Memory B cell (primary cell): ENCODE measurements at regions not wholly inside any gene's neighbourhood (a gene's known extent, or its start where the extent isn't known, plus 50 kb on each side); places are given as distances from the start of the nearest gene placed in this dataset.
"Not testable (repeated sequence)": the region's sequence is repeated elsewhere in the genome, so short reads cannot be mapped to it uniquely, and the experiment has no call there.

Experiments
- ATAC-seq: fragments of 150-1000 bp; cut with Tn5 transposase; 2 replicates; pipeline ENCODE4 v1.10.0; 2021; ENCODE audit warnings: low read depth, mild to moderate bottlenecking, moderate library complexity
- DNase-seq, 2 donors: peaks; one replicate each; pipeline ENCODE4 v3.0.0; 2022; ENCODE audit warnings: low spot score in 2 of 2
- H3K27ac Mint-ChIP-seq: one replicate; pipeline ENCODE4 v1.8.0; 2022; ENCODE audit warnings: mild to moderate bottlenecking, moderate library complexity, mixed read lengths
- H3K27me3 Mint-ChIP-seq: one replicate; pipeline ENCODE4 v1.8.0; 2022; ENCODE audit warnings: mixed read lengths
- H3K36me3 Mint-ChIP-seq: one replicate; pipeline ENCODE4 v1.8.0; 2022; ENCODE audit warnings: mild to moderate bottlenecking, mixed read lengths
- H3K4me1 Mint-ChIP-seq: one replicate; pipeline ENCODE4 v1.8.0; 2022; ENCODE audit warnings: mixed read lengths
- H3K4me3 Mint-ChIP-seq: one replicate; pipeline ENCODE4 v1.8.0; 2022; ENCODE audit warnings: mild to moderate bottlenecking, moderate library complexity, mixed read lengths
- H3K9me3 Mint-ChIP-seq: one replicate; pipeline ENCODE4 v1.8.0; 2022; ENCODE audit warnings: mixed read lengths

DNA sequence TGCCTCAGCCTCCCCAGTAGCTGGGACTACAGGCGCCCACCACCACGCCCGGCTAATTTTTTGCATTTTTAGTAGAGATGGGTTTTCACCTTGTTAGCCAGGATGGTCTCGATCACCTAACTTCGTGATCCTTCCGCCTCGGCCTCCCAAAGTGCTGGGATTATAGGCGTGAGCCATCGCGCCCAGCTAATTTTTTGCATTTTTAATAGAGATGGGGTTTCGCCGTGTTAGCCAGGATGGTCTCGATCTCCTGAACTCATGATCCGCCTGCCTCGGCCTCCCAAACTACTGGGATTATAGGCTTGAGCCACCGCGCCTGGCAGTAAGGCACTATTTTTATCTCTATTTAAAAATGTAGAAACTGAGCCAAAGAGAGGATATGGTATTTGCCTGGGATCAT lies 1660.2 kb downstream of the SPATA31A7 start:
- not testable (repeated sequence) for H3K4me3 Mint-ChIP-seq, H3K36me3 Mint-ChIP-seq, H3K27me3 Mint-ChIP-seq, H3K9me3 Mint-ChIP-seq, H3K4me1 Mint-ChIP-seq, DNase-seq, H3K27ac Mint-ChIP-seq, ATAC-seq

GRCh38 chr9:62857280-62857679 lies 1667.4 kb downstream of the SPATA31A7 start:
- H3K27ac Mint-ChIP-seq, H3K4me3 Mint-ChIP-seq, H3K9me3 Mint-ChIP-seq, H3K36me3 Mint-ChIP-seq, DNase-seq, H3K27me3 Mint-ChIP-seq, H3K4me1 Mint-ChIP-seq, ATAC-seq: not testable (repeated sequence)

DNA sequence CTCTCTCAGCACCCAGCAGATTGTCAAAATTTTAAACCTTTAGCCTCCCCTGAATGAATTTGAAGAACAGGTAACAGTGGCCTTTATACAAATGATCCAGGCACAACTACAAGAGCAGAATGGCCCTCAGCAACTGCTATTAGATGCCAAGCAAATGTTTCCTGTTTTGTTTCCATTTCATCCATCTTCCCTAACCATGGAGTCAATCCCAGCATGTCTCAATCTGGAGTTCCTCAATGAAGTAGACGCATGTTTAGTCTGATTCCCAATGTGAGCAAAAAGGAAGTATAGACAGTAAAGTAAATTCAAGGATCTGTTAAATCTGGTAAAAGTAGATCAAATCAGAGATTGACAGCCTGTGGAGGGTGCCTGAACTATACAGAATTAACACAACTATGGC lies 1668.4 kb downstream of the SPATA31A7 start:
- H3K36me3 Mint-ChIP-seq, H3K27ac Mint-ChIP-seq, ATAC-seq, DNase-seq, H3K4me3 Mint-ChIP-seq, H3K4me1 Mint-ChIP-seq, H3K9me3 Mint-ChIP-seq: not testable (repeated sequence)
- peaks cover 15% of the 10 kb centered on the region for H3K27me3 Mint-ChIP-seq

- H3K9me3 Mint-ChIP-seq, H3K27ac Mint-ChIP-seq, H3K4me1 Mint-ChIP-seq, ATAC-seq, DNase-seq, H3K36me3 Mint-ChIP-seq, H3K4me3 Mint-ChIP-seq: not testable (repeated sequence)
- peaks cover 27% of the 10 kb centered on the region for H3K27me3 Mint-ChIP-seq
Measured at GRCh38 chr9:62860939-62861860, 1671.4 kb downstream of the SPATA31A7 start.

DNA sequence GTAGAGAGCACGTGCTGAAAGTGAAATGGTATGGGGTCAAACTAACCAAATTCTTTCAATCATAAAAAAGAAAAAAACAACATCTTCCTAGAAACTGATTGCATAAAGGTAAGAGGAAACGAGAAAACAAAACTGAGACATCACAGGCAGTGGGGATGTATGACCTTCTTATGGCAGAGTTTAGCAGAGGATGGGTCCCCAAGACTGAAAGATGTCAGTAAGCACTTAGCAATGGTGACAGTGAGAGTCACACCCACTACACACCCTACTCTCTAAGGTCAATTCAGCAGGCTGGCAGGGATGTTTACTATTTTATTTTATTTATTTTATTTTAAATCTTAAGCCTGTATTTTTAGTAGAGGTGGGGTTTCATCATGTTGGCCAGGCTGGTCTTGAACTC lies 1672.3 kb downstream of the SPATA31A7 start:
- H3K27ac Mint-ChIP-seq, DNase-seq, H3K4me1 Mint-ChIP-seq, ATAC-seq, H3K36me3 Mint-ChIP-seq, H3K4me3 Mint-ChIP-seq, H3K9me3 Mint-ChIP-seq: not testable (repeated sequence)
- H3K27me3 Mint-ChIP-seq, result peaks cover 30% of the 10 kb centered on the region

GRCh38 chr9:62863319-62863718 lies 1673.5 kb downstream of the SPATA31A7 start:
- peaks cover 30% of the 10 kb centered on the region for H3K27me3 Mint-ChIP-seq
- not testable (repeated sequence) for H3K36me3 Mint-ChIP-seq, ATAC-seq

DNA sequence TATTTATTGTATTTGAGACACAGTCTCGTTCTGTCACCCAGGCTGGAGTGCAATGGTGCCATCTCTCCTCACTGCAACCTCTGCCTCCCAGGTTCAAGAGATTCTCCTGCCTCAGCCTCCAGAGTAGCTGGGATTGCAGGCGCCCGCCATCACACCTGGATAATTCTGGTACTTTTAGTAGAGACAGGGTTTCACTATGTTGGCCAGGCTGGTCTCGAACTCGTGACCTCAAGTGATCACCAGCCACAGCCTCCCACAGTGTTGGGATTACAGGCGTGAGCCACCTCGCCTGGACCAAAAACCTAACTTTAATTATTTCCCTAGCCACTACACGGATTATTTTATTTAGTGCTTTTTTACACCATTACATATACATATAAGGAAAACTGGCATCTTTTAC lies 1674.0 kb downstream of the SPATA31A7 start:
- not testable (repeated sequence) for H3K4me1 Mint-ChIP-seq, H3K36me3 Mint-ChIP-seq, DNase-seq, H3K27ac Mint-ChIP-seq, H3K9me3 Mint-ChIP-seq, H3K4me3 Mint-ChIP-seq, ATAC-seq
- H3K27me3 Mint-ChIP-seq, result peaks cover 31% of the 10 kb centered on the region

More at GRCh38 chr9:62863319-62863718, 1673.5 kb downstream of the SPATA31A7 start:
- not testable (repeated sequence) for H3K9me3 Mint-ChIP-seq, H3K4me3 Mint-ChIP-seq, DNase-seq, H3K4me1 Mint-ChIP-seq, H3K27ac Mint-ChIP-seq

DNA sequence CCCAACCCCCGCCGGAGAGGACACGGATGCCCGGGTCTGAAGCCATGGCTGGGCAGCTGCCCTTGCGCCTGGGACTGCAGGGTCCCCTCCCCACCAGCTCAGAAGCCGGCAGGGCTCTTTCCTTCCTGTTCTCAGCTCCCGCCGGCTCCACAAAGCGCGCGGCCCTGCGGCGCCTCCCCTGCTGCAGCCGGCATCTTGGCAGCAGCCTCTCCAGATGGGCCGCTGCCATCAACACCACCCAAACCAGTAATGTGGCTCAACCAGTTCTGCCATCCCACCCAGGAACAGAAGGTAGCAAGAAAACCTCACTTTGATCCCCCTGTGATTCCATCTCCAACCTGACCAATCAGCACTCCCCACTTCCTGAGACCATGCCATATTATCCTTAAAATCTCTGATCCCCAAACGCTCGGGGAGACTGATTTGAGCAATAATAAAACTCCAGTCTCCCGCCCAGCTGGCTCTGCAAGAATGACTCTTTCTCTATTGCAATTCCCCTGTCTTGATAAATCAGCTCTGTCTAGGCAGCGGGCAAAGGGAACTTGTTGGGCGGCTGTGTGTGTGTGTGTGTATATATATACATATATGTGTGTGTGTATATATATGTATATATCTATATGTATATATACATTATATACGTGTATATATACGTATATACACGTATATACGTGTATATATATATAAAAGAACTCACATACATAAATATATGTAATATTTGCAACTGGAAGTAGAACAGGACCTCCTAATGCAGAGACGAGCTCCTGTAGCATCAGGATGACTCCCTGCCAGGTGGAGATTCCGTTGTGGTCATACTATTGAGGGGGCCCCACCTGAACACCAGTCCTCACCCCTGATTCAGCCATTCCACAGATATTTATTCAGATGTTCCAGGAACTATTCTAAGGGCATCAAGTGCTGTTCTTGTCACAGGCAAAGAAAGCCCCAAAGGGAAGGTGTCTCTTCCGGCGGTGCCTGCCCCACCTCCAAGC lies 1674.9 kb downstream of the SPATA31A7 start:
- Mint-ChIP-seq H3K27me3 (peaks cover 31% of the 10 kb centered on the region), H3K4me3 (peak overlapping the region; percentile 76)
- not testable (repeated sequence) for H3K9me3 Mint-ChIP-seq, H3K4me1 Mint-ChIP-seq, H3K36me3 Mint-ChIP-seq, H3K27ac Mint-ChIP-seq, DNase-seq
- ATAC-seq, result peak; percentile 62

DNA sequence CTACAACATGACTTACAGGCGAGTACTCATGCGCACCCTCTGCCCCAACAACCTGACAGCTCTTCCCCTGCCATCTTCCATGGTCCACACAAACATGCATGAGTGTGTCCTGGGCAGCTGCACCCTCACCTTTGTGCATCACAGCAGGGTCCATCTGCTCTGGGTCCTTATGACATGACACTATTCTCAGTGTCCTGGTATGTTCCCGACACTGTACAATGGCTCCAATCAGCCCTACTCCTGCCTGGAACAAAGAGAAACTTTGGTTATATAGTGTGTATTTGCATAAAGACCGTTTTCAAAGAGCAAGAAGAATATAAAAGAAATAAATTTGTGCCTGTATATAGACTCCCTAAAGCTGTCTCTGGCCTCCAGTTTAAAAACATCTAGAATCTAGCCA lies 1679.2 kb downstream of the SPATA31A7 start:
- H3K9me3 Mint-ChIP-seq, H3K27ac Mint-ChIP-seq, ATAC-seq, H3K36me3 Mint-ChIP-seq, H3K4me1 Mint-ChIP-seq, H3K4me3 Mint-ChIP-seq, DNase-seq: not testable (repeated sequence)
- H3K27me3 Mint-ChIP-seq, result peaks cover 13% of the 10 kb centered on the region

- not testable (repeated sequence) for H3K36me3 Mint-ChIP-seq, H3K27ac Mint-ChIP-seq, H3K9me3 Mint-ChIP-seq, DNase-seq, H3K4me1 Mint-ChIP-seq, H3K27me3 Mint-ChIP-seq, H3K4me3 Mint-ChIP-seq, ATAC-seq
Measured at GRCh38 chr9:62871765-62872164, 1681.9 kb downstream of the SPATA31A7 start.

- H3K4me3 Mint-ChIP-seq, H3K36me3 Mint-ChIP-seq, DNase-seq, H3K27ac Mint-ChIP-seq, ATAC-seq, H3K27me3 Mint-ChIP-seq, H3K4me1 Mint-ChIP-seq, H3K9me3 Mint-ChIP-seq: not testable (repeated sequence)
Measured at GRCh38 chr9:62874213-62874612, 1684.4 kb downstream of the SPATA31A7 start.

DNA sequence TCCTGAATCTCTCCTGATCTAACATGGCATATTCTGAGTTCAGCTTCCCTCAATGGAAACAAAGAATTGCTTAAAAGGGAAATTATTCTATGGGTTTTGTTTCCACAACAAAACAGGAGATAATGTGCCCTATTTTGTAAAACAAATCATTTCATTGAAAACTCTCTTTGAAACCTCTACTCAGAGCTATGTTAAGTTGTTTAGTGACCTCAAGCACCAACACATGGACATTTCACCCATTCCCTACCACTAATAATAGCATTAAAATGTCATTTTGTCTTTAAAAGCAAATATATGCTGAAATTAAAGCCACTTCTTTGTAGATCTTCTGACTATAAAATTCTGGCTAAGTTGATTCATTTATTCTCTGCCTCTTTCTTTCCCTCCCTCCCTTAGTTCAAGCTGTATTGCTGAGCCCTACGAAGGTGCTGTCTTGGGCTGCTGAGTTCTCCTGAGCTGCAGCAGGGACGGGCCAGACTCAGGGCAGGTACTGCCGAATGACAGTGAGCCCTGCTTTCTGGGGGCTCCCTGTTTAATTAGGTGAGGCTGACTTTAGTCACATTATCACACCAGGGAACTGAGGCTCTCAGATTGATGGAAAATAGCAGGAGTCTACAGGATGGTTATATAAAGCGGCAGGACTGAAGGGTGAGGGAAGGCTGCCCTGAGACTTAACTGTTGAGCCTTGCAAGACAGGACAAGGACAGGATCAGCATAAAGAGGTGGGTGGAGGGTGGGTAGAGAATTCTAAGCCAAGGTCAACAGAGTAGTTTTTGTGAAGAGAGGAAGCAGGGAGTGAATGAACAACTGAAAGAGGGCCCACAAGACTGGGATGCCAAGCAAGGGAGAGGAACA lies 1685.1 kb downstream of the SPATA31A7 start:
- H3K36me3 Mint-ChIP-seq, H3K27ac Mint-ChIP-seq, ATAC-seq, H3K27me3 Mint-ChIP-seq, H3K9me3 Mint-ChIP-seq, H3K4me3 Mint-ChIP-seq, DNase-seq, H3K4me1 Mint-ChIP-seq: not testable (repeated sequence)

DNA sequence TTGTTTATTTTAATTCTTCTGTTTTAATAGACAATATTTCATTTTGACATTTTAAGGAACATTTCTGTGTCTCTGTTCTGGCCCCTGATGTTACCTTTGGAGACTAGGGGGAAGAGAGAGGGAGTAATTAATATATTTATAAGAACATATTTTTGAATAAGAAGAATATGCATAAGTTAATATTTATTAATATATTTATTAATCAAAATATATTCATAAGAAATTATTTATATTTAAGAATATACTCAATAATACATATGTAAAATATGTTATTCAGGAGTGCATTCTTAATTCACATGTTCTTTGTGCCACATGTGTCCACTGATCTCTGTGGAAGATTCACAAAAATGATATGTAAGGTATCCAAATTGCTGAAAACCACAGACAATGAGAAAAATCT lies 1687.7 kb downstream of the SPATA31A7 start:
- not testable (repeated sequence) for H3K27ac Mint-ChIP-seq, H3K27me3 Mint-ChIP-seq, H3K4me3 Mint-ChIP-seq, H3K4me1 Mint-ChIP-seq, DNase-seq, H3K9me3 Mint-ChIP-seq, ATAC-seq, H3K36me3 Mint-ChIP-seq
